IPS-20b (cell line): ENCODE measurements at regions not wholly inside any gene's neighbourhood (a gene's known extent, or its start where the extent isn't known, plus 50 kb on each side); places are given as distances from the start of the nearest gene placed in this dataset.
"Not testable (repeated sequence)": the region's sequence is repeated elsewhere in the genome, so short reads cannot be mapped to it uniquely, and the experiment has no call there.

Experiments used
- H3K27ac ChIP-seq: one replicate; pipeline ENCODE4 v1.5.1; 2013; ENCODE audit warnings: low read length
- H3K27me3 ChIP-seq: 2 replicates; pipeline ENCODE4 v1.6.1; 2013; ENCODE audit warnings: mild to moderate bottlenecking, low read length, inconsistent platforms; ENCODE audit not compliant: insufficient read depth
- H3K36me3 ChIP-seq: 2 replicates; pipeline ENCODE4 v1.6.1; 2013; ENCODE audit warnings: low read depth, mild to moderate bottlenecking, inconsistent platforms, low read length, moderate library complexity; ENCODE audit not compliant: insufficient read depth
- H3K4me1 ChIP-seq: 2 replicates; pipeline ENCODE4 v1.6.1; 2013; ENCODE audit warnings: mild to moderate bottlenecking, control low read depth, inconsistent platforms, low read length, moderate library complexity; ENCODE audit not compliant: insufficient read depth
- H3K4me3 ChIP-seq: 2 replicates; pipeline ENCODE4 v1.5.1; 2013; ENCODE audit warnings: mild to moderate bottlenecking, low read length, inconsistent platforms
- H3K9ac ChIP-seq: 2 replicates; pipeline ENCODE4 v1.6.1; 2013; ENCODE audit warnings: low read depth, mild to moderate bottlenecking, inconsistent platforms, low read length, moderate library complexity
- H3K9me3 ChIP-seq: 2 replicates; pipeline ENCODE4 v1.6.1; 2013; ENCODE audit warnings: mild to moderate bottlenecking, low read depth, low read length, inconsistent platforms; ENCODE audit not compliant: insufficient read depth

DNA sequence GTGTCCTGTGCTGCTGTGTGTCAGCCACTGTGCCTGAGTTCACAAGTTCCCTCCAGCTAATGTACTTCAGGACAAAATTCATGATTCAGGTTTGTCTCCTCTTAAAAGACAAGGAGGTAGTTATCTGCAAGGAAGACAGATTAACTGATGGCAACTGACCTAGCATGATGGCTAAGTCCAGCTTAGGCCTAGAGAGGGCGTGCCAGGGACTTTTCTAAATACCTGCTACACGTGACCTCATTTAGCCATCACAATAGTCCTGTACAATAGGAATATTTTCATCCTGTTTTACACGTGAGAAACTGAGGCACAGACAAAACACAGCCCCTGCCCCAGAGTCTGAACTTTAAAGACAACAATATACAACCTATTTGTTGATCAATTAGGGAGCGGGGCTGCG is 275.7 kb downstream of the XPNPEP1 start:
- H3K4me1 ChIP-seq: no peaks in the 10 kb centered on the region
- H3K4me3 ChIP-seq: no peak overlapping the region
- peaks cover 7% of the 10 kb centered on the region; the same call in 1 of the 2 replicates for H3K9me3 ChIP-seq
- no peak overlapping the region for H3K27ac ChIP-seq
- no peaks in the 10 kb centered on the region for H3K27me3 ChIP-seq
- no peaks in the 10 kb centered on the region for H3K36me3 ChIP-seq
- no peak overlapping the region for H3K9ac ChIP-seq

DNA sequence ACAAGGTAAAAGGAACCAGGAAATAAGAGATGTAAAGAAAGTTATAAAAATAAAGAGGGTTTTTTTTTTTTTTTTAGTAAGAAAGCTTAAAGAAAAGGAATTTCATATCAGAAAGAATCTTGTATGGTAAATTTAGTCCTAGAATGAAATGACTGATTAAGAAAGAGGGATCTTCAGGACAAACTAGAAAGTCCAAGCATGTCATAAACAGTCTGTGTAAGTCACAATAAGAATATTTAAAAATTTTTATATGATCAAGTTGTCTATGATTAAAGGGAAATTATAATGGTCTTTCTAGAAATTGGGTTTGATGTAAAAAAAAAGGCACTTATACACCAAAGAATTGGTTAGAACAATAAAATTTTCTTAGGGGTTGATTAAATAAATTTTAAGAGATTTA is 289.5 kb downstream of the XPNPEP1 start:
- H3K4me3 ChIP-seq: no peak overlapping the region
- no peaks in the 10 kb centered on the region for H3K27me3 ChIP-seq
- peaks cover 30% of the 10 kb centered on the region for H3K9me3 ChIP-seq
- H3K36me3 ChIP-seq: no peaks in the 10 kb centered on the region
- H3K9ac ChIP-seq: no peak overlapping the region
- no peak overlapping the region for H3K27ac ChIP-seq
- H3K4me1 ChIP-seq: no peaks in the 10 kb centered on the region

DNA sequence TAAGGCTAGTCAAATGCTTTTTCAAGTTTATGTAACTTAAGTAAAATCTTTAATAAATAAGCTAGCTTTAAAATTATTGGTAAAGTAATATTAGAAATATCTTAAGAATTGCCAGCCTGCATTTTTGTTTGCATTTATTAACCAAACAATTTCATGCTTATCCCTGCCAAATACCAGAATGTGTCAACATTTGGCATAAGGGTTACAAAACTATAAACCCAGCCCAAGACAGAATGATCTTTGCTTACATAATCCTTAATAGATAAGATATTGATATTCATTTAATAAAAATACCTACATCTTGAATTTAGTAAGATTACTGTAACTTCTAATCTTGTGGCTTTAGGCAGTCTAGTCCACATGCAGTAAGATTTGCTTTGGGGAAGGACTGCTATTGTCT is 290.3 kb downstream of the XPNPEP1 start:
- H3K9ac ChIP-seq, H3K27ac ChIP-seq, H3K36me3 ChIP-seq, H3K27me3 ChIP-seq, H3K4me3 ChIP-seq, H3K4me1 ChIP-seq: not testable (repeated sequence)
- H3K9me3 ChIP-seq: peaks cover 37% of the 10 kb centered on the region

DNA sequence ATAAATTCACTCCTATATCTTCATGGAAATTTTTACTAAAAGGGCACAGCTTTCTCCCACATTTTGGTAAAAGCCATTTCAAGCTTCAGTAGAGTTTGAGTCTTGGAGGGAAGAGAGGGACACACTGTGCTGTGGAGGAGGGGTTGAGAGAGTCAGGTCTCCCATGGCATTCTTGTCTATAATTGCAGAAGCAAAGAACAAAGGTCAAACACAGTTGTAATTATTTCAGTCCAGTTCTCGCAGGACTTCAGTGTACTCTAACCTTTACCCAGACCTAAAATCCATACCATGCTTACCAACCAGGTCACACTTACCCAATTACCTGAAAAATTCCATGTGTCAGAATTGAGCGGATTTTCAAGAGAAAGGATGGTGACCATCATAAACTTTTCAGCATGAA is 298.4 kb downstream of the XPNPEP1 start:
- Histone ChIP-seq H3K4me1 (no peaks in the 10 kb centered on the region), H3K27ac (no peak overlapping the region), H3K9me3 (0 out of 2 replicates have a peak, but pooled peaks cover 8% of the 10 kb centered on the region), H3K36me3 (no peaks in the 10 kb centered on the region), H3K4me3 (no peak overlapping the region), H3K9ac (no peak overlapping the region), H3K27me3 (no peaks in the 10 kb centered on the region)

DNA sequence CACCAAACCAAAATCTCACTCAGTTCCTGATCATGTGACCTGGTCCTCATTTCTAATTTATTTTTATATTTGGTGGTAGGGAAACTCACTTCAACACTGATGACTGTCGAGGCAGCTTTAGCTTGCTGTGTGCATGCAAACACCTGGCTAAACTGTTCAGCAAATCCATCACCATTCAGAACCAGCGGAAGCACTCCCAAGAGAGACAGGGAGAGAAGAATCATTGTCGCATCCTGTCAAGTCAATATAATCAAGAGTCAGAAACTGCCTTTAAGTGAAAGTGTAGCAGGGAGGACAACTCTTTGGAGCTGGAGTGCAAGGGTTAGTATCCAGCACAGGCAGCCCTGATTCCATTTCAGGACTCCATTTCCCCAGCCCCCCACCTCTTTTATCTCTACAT is 300.7 kb downstream of the XPNPEP1 start:
- H3K36me3 ChIP-seq: no peaks in the 10 kb centered on the region
- no peaks in the 10 kb centered on the region for H3K9me3 ChIP-seq
- H3K4me1 ChIP-seq: no peaks in the 10 kb centered on the region
- H3K27me3 ChIP-seq: no peaks in the 10 kb centered on the region
- H3K27ac ChIP-seq: no peak overlapping the region
- no peak overlapping the region for H3K9ac ChIP-seq
- no peak overlapping the region for H3K4me3 ChIP-seq

DNA sequence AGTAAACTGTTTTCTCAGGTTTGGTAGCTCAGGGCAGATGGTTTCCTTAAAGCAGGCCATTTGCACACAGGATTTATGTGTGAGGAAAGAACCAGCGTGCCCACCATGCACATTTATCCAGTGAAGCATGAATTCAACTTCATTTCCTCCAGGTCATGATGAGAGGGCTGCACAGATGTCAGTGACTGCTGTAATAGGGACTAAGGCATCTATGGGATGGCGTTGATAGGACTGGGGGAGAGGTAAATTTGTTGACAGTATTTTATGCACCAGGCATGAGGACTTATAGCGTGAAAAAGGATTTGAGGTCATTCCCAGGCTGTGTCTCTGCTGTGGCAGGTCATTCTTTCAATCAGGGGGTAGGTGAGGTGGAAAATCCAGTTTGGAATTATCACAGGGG is 302.9 kb downstream of the XPNPEP1 start:
- Histone ChIP-seq H3K4me3 (no peak overlapping the region), H3K4me1 (no peaks in the 10 kb centered on the region), H3K27me3 (no peaks in the 10 kb centered on the region), H3K27ac (no peak overlapping the region), H3K9ac (no peak overlapping the region), H3K9me3 (no peaks in the 10 kb centered on the region), H3K36me3 (no peaks in the 10 kb centered on the region)

DNA sequence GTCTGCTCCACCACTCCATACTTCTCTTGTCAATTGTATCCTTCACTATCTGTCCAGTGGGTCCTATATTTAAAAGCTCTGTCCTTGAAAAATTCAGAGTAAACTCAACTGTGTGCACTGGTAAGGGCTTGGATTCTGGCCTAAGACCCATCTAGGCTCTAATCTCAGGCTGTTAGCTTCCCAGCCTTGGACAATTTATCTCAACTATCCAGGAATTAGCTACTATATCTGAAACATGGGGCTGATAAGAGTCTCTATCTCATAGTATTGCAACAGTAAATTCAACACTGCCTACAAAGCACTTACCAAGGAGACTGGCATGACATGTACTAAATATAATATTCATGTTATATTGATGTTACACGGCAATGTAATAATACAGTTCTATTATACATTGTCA is 303.4 kb downstream of the XPNPEP1 start:
- Histone ChIP-seq H3K4me1 (no peaks in the 10 kb centered on the region), H3K4me3 (no peak overlapping the region), H3K9me3 (no peaks in the 10 kb centered on the region), H3K36me3 (no peaks in the 10 kb centered on the region), H3K9ac (no peak overlapping the region), H3K27me3 (no peaks in the 10 kb centered on the region), H3K27ac (no peak overlapping the region)

DNA sequence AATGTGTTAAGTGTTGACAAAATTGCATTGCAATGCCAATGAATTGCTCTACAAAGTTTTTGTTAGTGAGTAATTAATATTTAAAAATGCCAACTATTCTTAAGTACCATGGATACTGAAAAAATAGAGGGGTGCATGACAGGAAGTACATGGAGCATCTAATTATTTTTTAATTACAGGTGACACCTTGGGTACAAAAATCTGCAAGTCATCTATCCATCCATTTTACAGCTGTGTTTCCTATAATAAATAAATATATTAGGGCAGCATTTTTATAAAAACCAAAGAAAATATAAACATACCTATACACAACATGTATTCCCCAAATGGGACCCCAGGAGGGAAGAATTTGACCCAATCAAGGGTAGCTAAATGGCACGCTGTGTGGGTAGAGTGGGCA is 304.6 kb downstream of the XPNPEP1 start:
- Histone ChIP-seq H3K9me3 (no peaks in the 10 kb centered on the region), H3K36me3 (no peaks in the 10 kb centered on the region), H3K4me3 (no peak overlapping the region), H3K9ac (no peak overlapping the region), H3K4me1 (no peaks in the 10 kb centered on the region), H3K27me3 (no peaks in the 10 kb centered on the region), H3K27ac (no peak overlapping the region)

DNA sequence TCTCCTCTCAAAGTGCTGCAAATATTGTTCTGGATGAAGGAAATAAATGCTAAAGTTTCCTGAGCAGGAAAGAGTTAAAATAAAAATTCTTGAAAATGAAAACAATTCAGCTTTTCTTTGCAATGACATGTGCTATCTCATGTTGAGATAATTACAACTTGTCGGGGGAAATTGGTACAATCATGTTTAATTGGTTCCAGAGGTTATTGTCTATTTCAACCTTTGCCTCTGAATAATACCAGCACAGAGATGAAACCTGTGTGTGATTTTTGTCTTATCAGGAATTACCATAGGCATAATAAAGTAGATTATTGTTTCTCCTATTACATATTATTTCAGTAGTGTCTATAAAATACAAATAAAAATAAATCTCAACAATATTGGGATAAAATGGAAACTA is 305.0 kb downstream of the XPNPEP1 start:
- Histone ChIP-seq H3K4me3 (no peak overlapping the region), H3K36me3 (no peaks in the 10 kb centered on the region), H3K4me1 (no peaks in the 10 kb centered on the region), H3K9ac (no peak overlapping the region), H3K27ac (no peak overlapping the region), H3K9me3 (no peaks in the 10 kb centered on the region), H3K27me3 (no peaks in the 10 kb centered on the region)

DNA sequence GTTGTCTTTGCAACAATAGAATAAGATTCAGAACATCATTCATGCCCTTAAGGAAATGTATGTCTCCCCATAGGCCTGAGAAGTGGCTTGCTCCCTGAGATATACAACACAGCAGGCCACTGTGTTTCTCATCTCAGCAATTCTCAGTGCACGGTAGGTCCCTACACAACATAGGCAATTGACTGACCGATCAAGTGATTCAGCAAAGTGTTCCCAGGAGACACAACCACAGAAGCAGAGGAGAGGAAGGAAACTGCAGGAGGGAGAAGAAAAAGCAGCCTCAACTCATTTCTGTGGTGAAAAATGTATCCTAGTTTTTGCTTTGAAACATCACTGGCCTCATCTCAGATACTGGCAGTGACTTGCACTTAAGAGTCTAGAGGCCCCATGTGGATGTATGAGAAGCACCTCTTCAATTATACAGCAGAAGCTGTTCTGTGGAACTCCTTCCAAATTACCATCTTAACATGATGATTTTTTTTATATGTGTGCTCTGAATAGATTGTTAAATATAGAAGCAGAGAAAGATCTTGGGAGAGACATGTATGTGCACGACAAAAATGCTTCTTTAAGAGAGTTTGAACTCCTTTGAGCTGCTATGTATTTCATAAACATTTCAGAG is 306.8 kb downstream of the XPNPEP1 start:
- no peaks in the 10 kb centered on the region for H3K4me1 ChIP-seq
- no peaks in the 10 kb centered on the region for H3K27me3 ChIP-seq
- no peaks in the 10 kb centered on the region for H3K9me3 ChIP-seq
- no peak overlapping the region for H3K9ac ChIP-seq
- H3K4me3 ChIP-seq: no peak overlapping the region
- no peaks in the 10 kb centered on the region for H3K36me3 ChIP-seq
- H3K27ac ChIP-seq: no peak overlapping the region

DNA sequence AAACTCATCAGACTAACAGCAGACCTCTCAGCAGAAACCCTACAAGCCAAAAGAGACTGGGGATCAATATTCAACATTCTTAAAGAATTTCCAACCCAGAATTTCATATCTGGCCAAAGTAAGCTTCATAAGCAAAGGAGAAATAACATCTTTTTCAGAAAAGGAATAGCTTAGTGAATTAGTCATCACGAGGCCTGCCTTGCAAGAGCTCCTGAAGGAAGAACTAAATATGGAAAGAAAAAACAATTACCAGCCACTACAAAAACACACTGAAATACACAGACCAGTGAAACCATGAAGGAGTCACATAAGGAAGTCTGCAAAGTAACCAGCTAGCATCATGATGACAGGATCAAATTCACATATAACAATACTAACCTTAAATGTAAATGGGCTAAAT is 328.0 kb downstream of the XPNPEP1 start:
- H3K9me3 ChIP-seq, H3K4me1 ChIP-seq, H3K27ac ChIP-seq, H3K36me3 ChIP-seq, H3K4me3 ChIP-seq, H3K9ac ChIP-seq, H3K27me3 ChIP-seq: not testable (repeated sequence)

DNA sequence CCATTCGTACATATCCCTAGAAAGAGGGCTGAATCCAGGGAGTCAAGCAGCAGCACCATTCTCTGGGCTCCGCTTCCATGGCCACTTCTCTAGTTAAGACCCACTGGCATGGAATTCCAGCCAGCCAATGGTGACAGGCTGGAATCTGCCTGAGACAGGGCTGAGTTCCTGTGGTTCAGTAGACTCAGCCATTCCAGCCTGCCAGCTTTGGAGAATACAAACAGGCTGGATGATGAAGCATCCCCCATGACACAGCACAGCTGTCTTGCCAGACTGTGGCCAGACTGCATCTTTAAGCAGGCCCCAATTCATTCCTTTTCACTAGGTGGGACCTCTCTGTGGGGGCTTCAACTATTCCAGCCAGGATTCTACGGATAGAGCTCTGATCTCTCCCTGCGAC is 329.6 kb downstream of the XPNPEP1 start:
- Histone ChIP-seq H3K9ac (no peak overlapping the region), H3K36me3 (no peaks in the 10 kb centered on the region), H3K4me3 (no peak overlapping the region), H3K9me3 (no peaks in the 10 kb centered on the region), H3K27ac (no peak overlapping the region), H3K4me1 (peaks cover 5% of the 10 kb centered on the region; the same call in 1 of the 2 replicates), H3K27me3 (no peaks in the 10 kb centered on the region)
